Caco-2 (cell line): ENCODE measurements at regions not wholly inside any gene's neighbourhood (a gene's known extent, or its start where the extent isn't known, plus 50 kb on each side); places are given as distances from the start of the nearest gene placed in this dataset.

ENCODE experiments used
- BruUV-seq: library from RNA; stranded (reverse); fragments of 400-500 nt; replicated peaks from 2 replicates; lab custom pipeline; 2021; lab: Mats Ljungman, UMichigan
- CTCF ChIA-PET: fragments of 300-600 bp; sonication (Branson Sonifier 250); formaldehyde crosslinking; loops from one replicate; lab custom pipeline; 2022; ENCODE audit warnings: antibody characterized with exemption; lab: Charles Lee
- POLR2A ChIA-PET: fragments of 300-600 bp; sonication (Branson Sonifier 250); formaldehyde crosslinking; loops from one replicate; lab custom pipeline; 2022; ENCODE audit warnings: antibody characterized with exemption; lab: Charles Lee
- DNase-seq, 2 experiments: peaks; one replicate each; pipeline versions ENCODE4 v3.0.0 to v3.0.0-alpha.2; 2020 to 2022
- H3K27me3 ChIP-seq: replicated peaks from 2 replicates; pipeline ENCODE4 v1.6.0; 2011; ENCODE audit warnings: low read length; ENCODE audit not compliant: control insufficient read depth, insufficient read depth
- H3K36me3 ChIP-seq: 2 replicates; pipeline ENCODE4 v1.5.1; 2011; ENCODE audit warnings: low read length; ENCODE audit not compliant: control insufficient read depth, insufficient read depth
- H3K4me1 ChIP-seq: fragments of 250-450 bp; sonication (Bioruptor Pico); 2 replicates; pipeline ENCODE4 v1.5.1; 2020; ENCODE audit warnings: mild to moderate bottlenecking
- H3K4me3 ChIP-seq: 2 replicates; pipeline ENCODE4 v1.5.1; 2011; ENCODE audit warnings: low read depth, mild to moderate bottlenecking, control low read depth, low read length
- H3K9me3 ChIP-seq: fragments of 250-450 bp; sonication (Bioruptor Pico); 2 replicates; pipeline ENCODE4 v1.5.1; 2020; ENCODE audit warnings: mild to moderate bottlenecking, moderate library complexity
- H3K27ac Mint-ChIP-seq: one replicate; pipeline ENCODE4 v1.8.0; 2022; ENCODE audit warnings: mixed read lengths; ENCODE audit not compliant: unreplicated experiment
- H3K27me3 Mint-ChIP-seq: one replicate; pipeline ENCODE4 v1.8.0; 2022; ENCODE audit warnings: mixed read lengths; ENCODE audit not compliant: insufficient read depth, unreplicated experiment
- H3K36me3 Mint-ChIP-seq: one replicate; pipeline ENCODE4 v1.8.0; 2022; ENCODE audit warnings: mild to moderate bottlenecking, mixed read lengths; ENCODE audit not compliant: insufficient read depth, unreplicated experiment
- H3K4me1 Mint-ChIP-seq: one replicate; pipeline ENCODE4 v1.8.0; 2022; ENCODE audit warnings: low read depth, mixed read lengths; ENCODE audit not compliant: unreplicated experiment
- H3K4me3 Mint-ChIP-seq: one replicate; pipeline ENCODE4 v1.8.0; 2022; ENCODE audit warnings: mild to moderate bottlenecking, moderate library complexity, mixed read lengths; ENCODE audit not compliant: unreplicated experiment
- H3K9me3 Mint-ChIP-seq: one replicate; pipeline ENCODE4 v1.8.0; 2022; ENCODE audit warnings: mixed read lengths; ENCODE audit not compliant: unreplicated experiment
- CTCF ChIP-seq, 2 experiments: fragments of 200-600 bp in 1 of 2; IDR thresholded peaks; 1 replicate in 1 of 2; 2 replicates in 1 of 2; pipeline versions ENCODE4 v1.5.1 to v1.8.0; 2011 to 2022; ENCODE audit warnings: antibody characterized with exemption in 1 of 2, control low read depth in 1 of 2, inconsistent platforms in 1 of 2, low read depth in 1 of 2, low read length in 1 of 2, mild to moderate bottlenecking in 1 of 2, moderate library complexity in 1 of 2; ENCODE audit not compliant: insufficient read depth in 1 of 2, severe bottlenecking in 1 of 2, unreplicated experiment in 1 of 2
- intact Hi-C: fragments of 100-400 bp; cut with micrococcal nuclease; formaldehyde crosslinking; loops from one replicate; pipeline ENCODE4 v1.10.0; 2022; ENCODE audit not compliant: unreplicated experiment

- TF ChIP-seq CTCF (IDR thresholded peaks at IDR 0.05; ENCODE audit: insufficient read depth in 1 of 2, low read depth in 1 of 2, low read length in 1 of 2, severe bottlenecking in 1 of 2, unreplicated experiment in 1 of 2): no peak
- no peaks in the 10 kb centered on the region for H3K9me3 Mint-ChIP-seq
- no peaks in the 10 kb centered on the region for H3K36me3 Mint-ChIP-seq
- intact Hi-C loops: no loop called here
- no peak overlapping the region for H3K27ac Mint-ChIP-seq
- ChIA-PET POLR2A (no interaction called here), CTCF (no interaction called here)
- H3K4me3 ChIP-seq: no peak overlapping the region
- no peaks in the 10 kb centered on the region for H3K9me3 ChIP-seq
- DNase-seq: no peak
- no peaks in the 10 kb centered on the region for H3K4me1 ChIP-seq
- no peaks in the 10 kb centered on the region for H3K36me3 ChIP-seq
- H3K4me1 Mint-ChIP-seq: no peaks in the 10 kb centered on the region
- H3K27me3 Mint-ChIP-seq: peaks cover 3% of the 10 kb centered on the region
- no peak overlapping the region for H3K4me3 Mint-ChIP-seq
- H3K27me3 ChIP-seq: no peaks in the 10 kb centered on the region
- BruUV-seq: no TSS peak
Measured at GRCh38 chr14:87676814-87677437, 316.1 kb downstream of the GALC start.

DNA sequence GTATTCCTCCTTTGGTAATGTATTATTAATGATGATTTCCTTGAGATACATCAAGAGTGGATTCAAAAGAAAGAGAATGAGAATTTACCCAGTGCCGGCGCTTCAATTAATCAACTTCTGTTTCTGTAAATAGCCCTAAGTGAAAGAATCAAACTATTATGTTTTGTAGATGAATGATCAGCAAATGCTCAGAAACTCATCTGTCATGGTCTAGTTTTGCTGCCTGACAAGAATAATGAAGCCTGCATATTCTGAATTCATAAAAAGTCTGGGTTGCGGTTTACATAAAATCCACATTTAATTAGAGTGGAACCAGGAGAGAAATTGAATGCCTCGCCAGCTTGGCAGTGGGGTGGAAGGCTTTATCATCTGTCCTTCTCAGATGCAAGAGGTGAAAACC lies 325.3 kb downstream of the GALC start:
- no peak overlapping the region for H3K4me3 ChIP-seq
- TF ChIP-seq CTCF (IDR thresholded peaks at IDR 0.05; ENCODE audit: insufficient read depth in 1 of 2, low read depth in 1 of 2, low read length in 1 of 2, severe bottlenecking in 1 of 2, unreplicated experiment in 1 of 2): no peak
- no peaks in the 10 kb centered on the region for H3K4me1 Mint-ChIP-seq
- H3K9me3 ChIP-seq: no peaks in the 10 kb centered on the region
- no TSS peak for BruUV-seq
- H3K4me1 ChIP-seq: no peaks in the 10 kb centered on the region
- DNase-seq: no peak
- no peak overlapping the region for H3K4me3 Mint-ChIP-seq
- intact Hi-C loops: no loop called here
- no peak overlapping the region for H3K27ac Mint-ChIP-seq
- ChIA-PET POLR2A (no interaction called here), CTCF (no interaction called here)
- H3K9me3 Mint-ChIP-seq: no peaks in the 10 kb centered on the region
- no peaks in the 10 kb centered on the region for H3K36me3 ChIP-seq
- H3K27me3 ChIP-seq: no peaks in the 10 kb centered on the region
- H3K27me3 Mint-ChIP-seq: no peaks in the 10 kb centered on the region
- no peaks in the 10 kb centered on the region for H3K36me3 Mint-ChIP-seq

DNA sequence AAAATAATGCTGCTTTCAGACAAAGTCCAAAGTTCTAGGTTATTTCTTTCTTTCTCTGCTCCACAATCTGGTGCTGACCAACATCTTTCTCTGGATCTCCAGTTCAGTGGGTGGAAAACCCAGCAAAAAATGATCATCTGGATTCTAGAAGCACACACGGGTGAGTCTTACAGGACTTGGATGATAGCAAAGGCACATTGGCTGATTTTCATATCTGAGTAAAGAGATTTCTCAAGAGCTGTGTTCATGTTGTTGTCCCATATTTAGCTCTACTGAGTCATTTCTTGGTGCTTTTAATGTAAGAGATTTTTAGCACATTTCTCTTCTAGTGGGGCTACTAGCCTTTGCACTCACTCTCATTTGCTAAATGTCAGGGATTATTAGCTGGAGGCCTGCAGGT lies 336.7 kb downstream of the GALC start:
- intact Hi-C loops: no loop called here
- Mint-ChIP-seq H3K4me3 (no peak overlapping the region), H3K36me3 (no peaks in the 10 kb centered on the region), H3K27ac (no peak overlapping the region), H3K4me1 (no peaks in the 10 kb centered on the region), H3K27me3 (no peaks in the 10 kb centered on the region), H3K9me3 (no peaks in the 10 kb centered on the region)
- ChIA-PET CTCF (no interaction called here), POLR2A (no interaction called here)
- BruUV-seq: no TSS peak
- no peak for TF ChIP-seq CTCF (IDR thresholded peaks at IDR 0.05; ENCODE audit: insufficient read depth in 1 of 2, low read depth in 1 of 2, low read length in 1 of 2, severe bottlenecking in 1 of 2, unreplicated experiment in 1 of 2)
- Histone ChIP-seq H3K9me3 (0 out of 2 replicates have a peak, but pooled peaks cover under 1% of the 10 kb centered on the region), H3K4me1 (no peaks in the 10 kb centered on the region), H3K4me3 (no peak overlapping the region), H3K27me3 (no peaks in the 10 kb centered on the region), H3K36me3 (no peaks in the 10 kb centered on the region)
- no peak for DNase-seq
